Fibroblast of mammary gland (primary cell): ENCODE measurements at regions not wholly inside any gene's neighbourhood (a gene's known extent, or its start where the extent isn't known, plus 50 kb on each side); places are given as distances from the start of the nearest gene placed in this dataset.
"Not testable (repeated sequence)": the region's sequence is repeated elsewhere in the genome, so short reads cannot be mapped to it uniquely, and the experiment has no call there.

Experiments
- DNase-seq: peaks from one replicate; pipeline ENCODE4 v3.0.0-alpha.2; 2010; ENCODE audit warnings: low read depth
- H3K4me3 ChIP-seq: 2 replicates; pipeline ENCODE4 v1.5.1; 2011; ENCODE audit warnings: low read depth, mild to moderate bottlenecking, low read length, moderate library complexity; ENCODE audit not compliant: control insufficient read depth
- TF ChIP-seq, protein P1 (sequence below): conservative IDR thresholded peaks from 2 replicates; pipeline ENCODE4 v1.5.1; 2011; ENCODE audit warnings: low read depth, low read length, inconsistent platforms; ENCODE audit not compliant: control insufficient read depth, insufficient read depth

DNA sequence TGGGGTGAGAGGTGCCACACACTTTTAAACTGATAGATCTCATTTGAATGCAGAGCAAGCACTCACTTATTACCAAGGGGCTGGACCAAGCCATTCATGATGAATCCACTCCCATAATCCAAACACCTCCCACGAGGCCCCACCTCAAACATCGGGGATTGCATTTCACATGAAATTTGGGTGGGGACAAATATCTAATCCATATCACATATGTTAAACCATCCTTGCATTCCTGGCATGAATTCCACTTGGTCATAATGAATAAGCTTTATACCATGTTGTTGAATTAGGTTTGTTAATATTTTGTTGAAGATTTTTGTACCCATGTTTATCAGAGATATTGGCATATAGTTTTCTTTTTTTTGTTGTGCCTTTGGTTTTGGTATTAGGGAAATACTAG lies 1198.7 kb upstream of the ATXN8OS start:
- TF ChIP-seq, protein P1, sequence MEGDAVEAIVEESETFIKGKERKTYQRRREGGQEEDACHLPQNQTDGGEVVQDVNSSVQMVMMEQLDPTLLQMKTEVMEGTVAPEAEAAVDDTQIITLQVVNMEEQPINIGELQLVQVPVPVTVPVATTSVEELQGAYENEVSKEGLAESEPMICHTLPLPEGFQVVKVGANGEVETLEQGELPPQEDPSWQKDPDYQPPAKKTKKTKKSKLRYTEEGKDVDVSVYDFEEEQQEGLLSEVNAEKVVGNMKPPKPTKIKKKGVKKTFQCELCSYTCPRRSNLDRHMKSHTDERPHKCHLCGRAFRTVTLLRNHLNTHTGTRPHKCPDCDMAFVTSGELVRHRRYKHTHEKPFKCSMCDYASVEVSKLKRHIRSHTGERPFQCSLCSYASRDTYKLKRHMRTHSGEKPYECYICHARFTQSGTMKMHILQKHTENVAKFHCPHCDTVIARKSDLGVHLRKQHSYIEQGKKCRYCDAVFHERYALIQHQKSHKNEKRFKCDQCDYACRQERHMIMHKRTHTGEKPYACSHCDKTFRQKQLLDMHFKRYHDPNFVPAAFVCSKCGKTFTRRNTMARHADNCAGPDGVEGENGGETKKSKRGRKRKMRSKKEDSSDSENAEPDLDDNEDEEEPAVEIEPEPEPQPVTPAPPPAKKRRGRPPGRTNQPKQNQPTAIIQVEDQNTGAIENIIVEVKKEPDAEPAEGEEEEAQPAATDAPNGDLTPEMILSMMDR, result no peak
- no peak overlapping the region for H3K4me3 ChIP-seq
- DNase-seq, result no peak

DNA sequence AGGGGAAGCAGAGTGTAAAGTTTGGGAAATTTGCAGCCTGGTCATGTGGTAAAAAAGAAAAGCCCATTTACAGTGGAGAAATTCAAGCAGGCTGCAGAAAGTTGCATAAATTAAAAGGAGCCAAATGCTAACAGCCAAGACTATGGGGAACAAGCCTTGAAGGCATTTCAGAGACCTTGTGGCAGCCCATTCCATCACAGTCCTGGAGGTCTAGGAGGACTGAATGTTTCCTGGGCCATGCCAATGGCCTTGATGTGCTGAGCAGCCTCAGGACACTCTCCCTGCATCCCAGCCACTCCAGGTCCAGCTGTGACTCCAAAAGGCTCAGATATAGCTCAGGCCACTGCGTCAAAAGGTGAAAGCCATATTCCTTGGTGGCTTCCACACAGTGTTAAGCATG lies 1202.4 kb upstream of the ATXN8OS start:
- H3K4me3 ChIP-seq, result no peak overlapping the region
- DNase-seq, result no peak
- TF ChIP-seq, protein P1, result no peak

DNA sequence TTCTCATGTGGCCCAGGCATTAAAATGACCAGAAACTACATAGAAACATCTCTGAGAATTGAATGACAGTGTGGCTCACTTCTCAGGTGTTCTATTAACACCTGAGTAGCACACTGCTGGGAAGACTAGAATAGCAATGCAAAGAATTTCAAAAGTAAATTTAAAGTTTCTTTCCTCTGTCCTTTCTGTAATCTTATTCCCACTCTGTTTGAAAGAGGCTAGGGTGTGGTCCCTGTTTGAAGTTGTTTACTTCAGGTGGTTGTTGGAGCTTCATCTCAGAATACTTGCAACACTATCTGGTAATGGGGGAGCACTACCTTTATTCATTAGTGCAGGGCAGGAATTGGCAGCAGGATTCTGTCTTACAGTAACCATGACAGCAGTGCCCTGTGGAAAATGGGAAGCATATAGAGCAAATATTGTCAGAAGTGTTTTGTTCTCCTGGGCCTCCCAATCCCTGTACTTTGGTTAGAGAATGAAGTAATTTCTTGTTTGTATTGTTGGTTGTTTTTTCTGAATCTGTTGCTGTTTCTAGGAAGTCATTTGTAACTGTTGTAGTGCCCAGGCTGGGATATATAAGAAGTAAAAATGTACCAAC lies 1210.2 kb upstream of the ATXN8OS start:
- no peak for DNase-seq
- TF ChIP-seq, protein P1, result no peak

DNA sequence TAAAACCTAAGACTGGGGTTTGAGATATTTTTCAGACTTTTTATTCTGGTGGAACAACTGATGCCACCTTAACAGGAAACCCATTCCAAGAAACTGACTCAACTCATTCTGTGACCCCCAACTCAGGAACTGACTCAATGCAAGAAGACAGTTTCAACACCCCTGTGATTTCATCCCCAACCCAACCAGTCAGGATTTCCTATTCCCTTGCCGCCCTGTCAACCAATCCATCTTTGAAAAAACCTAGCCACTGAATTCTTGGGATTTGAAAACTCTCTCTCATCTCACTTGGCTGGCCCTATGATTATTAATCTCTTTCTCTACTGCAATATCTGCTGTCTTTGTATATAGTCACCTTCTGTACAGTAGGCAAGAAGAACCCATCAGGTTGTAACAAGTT lies 1211.9 kb upstream of the ATXN8OS start:
- no peak for DNase-seq
- TF ChIP-seq, protein P1, result no peak
- H3K4me3 ChIP-seq, result no peak overlapping the region

More for the DNA sequence above, 1210.2 kb upstream of the ATXN8OS start:
- no peak overlapping the region for H3K4me3 ChIP-seq

DNA sequence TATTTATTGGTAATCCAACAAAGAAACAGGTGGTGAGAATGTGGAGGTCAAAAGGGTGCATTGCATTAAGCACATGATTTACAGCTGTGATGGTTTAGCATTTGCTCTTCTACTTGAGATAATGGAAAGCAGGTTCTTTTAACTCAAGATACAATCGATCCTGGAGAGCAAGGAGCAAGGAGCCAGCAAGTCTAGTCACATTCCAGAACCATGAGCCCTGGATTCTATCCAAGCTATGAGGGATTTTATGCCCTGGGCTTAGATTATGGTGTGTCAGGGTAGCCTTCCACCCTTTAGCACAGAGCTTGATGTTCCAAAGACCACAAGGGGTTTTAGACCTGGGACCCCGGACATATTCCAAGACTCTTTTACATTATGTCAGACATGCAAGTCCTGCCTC lies 1213.9 kb upstream of the ATXN8OS start:
- H3K4me3 ChIP-seq, DNase-seq: not testable (repeated sequence)

DNA sequence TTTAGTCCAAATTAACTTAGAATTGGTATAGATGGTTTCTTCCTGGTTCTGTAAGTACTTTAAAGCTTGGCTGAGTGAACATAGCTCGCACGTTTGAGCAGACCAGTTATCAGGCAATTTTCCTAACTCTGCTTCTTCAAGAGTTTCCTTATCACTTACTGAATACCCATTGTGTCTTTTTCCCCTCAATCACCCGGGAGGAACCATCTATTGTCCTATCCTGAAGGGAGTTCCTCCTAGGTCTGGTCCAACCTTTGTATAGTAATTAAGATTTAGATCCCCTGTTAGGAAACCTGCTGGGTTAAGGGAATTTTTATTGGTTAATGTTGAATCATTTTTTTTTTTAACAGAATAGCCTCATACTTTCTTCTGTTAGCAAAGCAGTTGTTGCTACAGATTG lies 1215.0 kb upstream of the ATXN8OS start:
- not testable (repeated sequence) for H3K4me3 ChIP-seq, DNase-seq

DNA sequence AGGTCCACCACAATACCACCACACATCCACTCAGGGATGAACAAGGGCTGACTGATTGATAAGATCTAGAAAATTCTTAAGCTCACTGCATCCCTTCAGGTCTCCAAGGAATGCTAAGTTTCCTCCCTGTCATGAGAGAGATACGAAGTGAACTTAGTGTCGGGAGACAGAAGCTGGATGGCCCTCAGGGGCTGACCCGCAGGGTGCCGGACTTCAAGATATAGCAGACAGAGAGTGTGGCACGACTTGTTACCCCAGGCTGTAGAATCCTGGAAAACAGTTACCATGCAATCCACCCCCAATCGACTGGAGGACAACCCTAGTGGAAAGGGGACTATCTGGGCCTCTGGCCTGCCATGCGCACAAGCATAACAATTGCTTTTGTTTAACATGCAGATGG lies 1217.5 kb upstream of the ATXN8OS start:
- DNase-seq, result not testable (repeated sequence)

DNA sequence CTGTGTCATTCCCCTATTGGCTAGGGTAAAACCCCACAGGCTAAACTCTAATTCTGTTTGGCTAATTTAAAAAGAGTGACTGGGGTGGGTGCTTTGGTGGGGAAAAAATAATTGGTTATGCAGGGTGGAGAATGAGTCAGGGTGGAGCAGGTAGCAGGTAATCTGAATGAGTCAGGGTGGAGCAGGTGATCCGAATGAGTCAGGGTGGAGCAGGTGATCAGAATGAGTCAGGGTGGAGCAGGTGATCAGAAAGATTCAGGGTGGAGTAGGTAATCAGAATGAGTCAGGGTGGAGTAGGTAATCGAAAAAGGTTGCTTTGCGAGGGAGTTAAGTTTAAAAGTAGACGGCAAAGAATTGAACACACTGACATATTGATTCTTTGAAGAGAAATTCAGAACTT lies 1218.8 kb upstream of the ATXN8OS start:
- DNase-seq, result no peak
- no peak overlapping the region for H3K4me3 ChIP-seq
- TF ChIP-seq, protein P1, result no peak

More for the DNA sequence above, 1217.5 kb upstream of the ATXN8OS start:
- H3K4me3 ChIP-seq, result not testable (repeated sequence)
